Sigmoid colon (tissue), 4 donors: ENCODE measurements at regions not wholly inside any gene's neighbourhood (a gene's known extent, or its start where the extent isn't known, plus 50 kb on each side); places are given as distances from the start of the nearest gene placed in this dataset.

Experiments
- EP300 ChIP-seq, 4 donors: sonication (generic); formaldehyde crosslinking; IDR thresholded peaks; one replicate each; pipeline ENCODE4 v1.6.1; 2017; ENCODE audit warnings: antibody characterized with exemption in 4 of 4
- POLR2A ChIP-seq, 2 donors: fragments of 450-650 bp; IDR thresholded peaks; one replicate each; pipeline ENCODE4 v1.6.1; 2016; ENCODE audit warnings: antibody characterized with exemption in 2 of 2, mild to moderate bottlenecking in 2 of 2, moderate library complexity in 2 of 2
- POLR2AphosphoS5 ChIP-seq, 4 donors: sonication (generic); formaldehyde crosslinking; IDR thresholded peaks; one replicate each; pipeline ENCODE4 v1.6.1; 2017; ENCODE audit warnings: antibody characterized with exemption in 4 of 4
- TF ChIP-seq, protein P1 (sequence below), 4 experiments: fragments of 450-650 bp in 3 of 4; fragments of 200-600 bp in 1 of 4; IDR thresholded peaks; one replicate each; pipeline ENCODE4 v1.5.1; 2016 to 2019; ENCODE audit warnings: antibody characterized with exemption in 4 of 4, mild to moderate bottlenecking in 3 of 4, moderate library complexity in 2 of 4

DNA sequence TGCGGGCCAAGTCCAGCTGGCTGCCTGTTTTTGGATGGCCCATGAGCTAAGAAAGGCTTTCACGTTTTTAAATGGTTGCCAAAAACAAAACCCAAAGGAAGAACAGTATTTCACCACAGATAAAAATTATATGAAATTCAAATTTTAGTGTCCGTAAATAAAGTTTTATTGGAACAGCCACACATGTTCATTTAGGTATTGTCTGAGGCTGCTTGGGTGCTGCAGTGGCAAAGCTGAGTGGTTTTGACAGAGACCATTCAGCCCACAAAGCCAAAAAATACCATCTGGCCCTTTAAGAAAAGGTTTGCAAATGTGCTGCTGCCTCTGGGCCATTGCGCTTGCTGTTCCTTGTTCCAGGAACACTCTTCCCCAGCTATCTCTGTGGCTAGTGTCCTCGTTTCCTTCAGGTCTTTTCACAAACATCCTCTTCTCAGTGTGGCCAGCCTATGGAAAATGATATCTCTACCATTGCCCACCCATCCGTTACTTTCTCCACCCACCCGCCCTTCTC lies 232.9 kb upstream of the CIBAR2 start:
- TF ChIP-seq POLR2AphosphoS5 (IDR thresholded peaks at IDR 0.05) (no peak), EP300 (IDR thresholded peaks at IDR 0.05) (no peak), POLR2A (IDR thresholded peaks at IDR 0.05) (no peak)
- TF ChIP-seq, protein P1, sequence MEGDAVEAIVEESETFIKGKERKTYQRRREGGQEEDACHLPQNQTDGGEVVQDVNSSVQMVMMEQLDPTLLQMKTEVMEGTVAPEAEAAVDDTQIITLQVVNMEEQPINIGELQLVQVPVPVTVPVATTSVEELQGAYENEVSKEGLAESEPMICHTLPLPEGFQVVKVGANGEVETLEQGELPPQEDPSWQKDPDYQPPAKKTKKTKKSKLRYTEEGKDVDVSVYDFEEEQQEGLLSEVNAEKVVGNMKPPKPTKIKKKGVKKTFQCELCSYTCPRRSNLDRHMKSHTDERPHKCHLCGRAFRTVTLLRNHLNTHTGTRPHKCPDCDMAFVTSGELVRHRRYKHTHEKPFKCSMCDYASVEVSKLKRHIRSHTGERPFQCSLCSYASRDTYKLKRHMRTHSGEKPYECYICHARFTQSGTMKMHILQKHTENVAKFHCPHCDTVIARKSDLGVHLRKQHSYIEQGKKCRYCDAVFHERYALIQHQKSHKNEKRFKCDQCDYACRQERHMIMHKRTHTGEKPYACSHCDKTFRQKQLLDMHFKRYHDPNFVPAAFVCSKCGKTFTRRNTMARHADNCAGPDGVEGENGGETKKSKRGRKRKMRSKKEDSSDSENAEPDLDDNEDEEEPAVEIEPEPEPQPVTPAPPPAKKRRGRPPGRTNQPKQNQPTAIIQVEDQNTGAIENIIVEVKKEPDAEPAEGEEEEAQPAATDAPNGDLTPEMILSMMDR (IDR thresholded peaks at IDR 0.05), result no peak
